ENCODE measurements at regions not wholly inside any gene's neighbourhood (a gene's known extent, or its start where the extent isn't known, plus 50 kb on each side); places are given as distances from the start of the nearest gene placed in this dataset.

- DNase-seq (ENCODE audit: low spot score in 2 of 2): no peak
- intact Hi-C loops (cut with DNase I): no loop called here
- no peaks in the 10 kb centered on the region for H3K27me3 ChIP-seq
- TF ChIP-seq, protein P1, sequence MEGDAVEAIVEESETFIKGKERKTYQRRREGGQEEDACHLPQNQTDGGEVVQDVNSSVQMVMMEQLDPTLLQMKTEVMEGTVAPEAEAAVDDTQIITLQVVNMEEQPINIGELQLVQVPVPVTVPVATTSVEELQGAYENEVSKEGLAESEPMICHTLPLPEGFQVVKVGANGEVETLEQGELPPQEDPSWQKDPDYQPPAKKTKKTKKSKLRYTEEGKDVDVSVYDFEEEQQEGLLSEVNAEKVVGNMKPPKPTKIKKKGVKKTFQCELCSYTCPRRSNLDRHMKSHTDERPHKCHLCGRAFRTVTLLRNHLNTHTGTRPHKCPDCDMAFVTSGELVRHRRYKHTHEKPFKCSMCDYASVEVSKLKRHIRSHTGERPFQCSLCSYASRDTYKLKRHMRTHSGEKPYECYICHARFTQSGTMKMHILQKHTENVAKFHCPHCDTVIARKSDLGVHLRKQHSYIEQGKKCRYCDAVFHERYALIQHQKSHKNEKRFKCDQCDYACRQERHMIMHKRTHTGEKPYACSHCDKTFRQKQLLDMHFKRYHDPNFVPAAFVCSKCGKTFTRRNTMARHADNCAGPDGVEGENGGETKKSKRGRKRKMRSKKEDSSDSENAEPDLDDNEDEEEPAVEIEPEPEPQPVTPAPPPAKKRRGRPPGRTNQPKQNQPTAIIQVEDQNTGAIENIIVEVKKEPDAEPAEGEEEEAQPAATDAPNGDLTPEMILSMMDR (IDR thresholded peaks at IDR 0.05): no peak
- no peak overlapping the region for H3K4me3 ChIP-seq
- no peaks in the 10 kb centered on the region for H3K36me3 ChIP-seq
- no peak overlapping the region for H3K27ac ChIP-seq
- no peaks in the 10 kb centered on the region for H3K9me3 ChIP-seq
- H3K4me1 ChIP-seq: no peaks in the 10 kb centered on the region
Measured at GRCh38 chr6:98498144-98498775, 336.1 kb upstream of the POU3F2 start.

DNA sequence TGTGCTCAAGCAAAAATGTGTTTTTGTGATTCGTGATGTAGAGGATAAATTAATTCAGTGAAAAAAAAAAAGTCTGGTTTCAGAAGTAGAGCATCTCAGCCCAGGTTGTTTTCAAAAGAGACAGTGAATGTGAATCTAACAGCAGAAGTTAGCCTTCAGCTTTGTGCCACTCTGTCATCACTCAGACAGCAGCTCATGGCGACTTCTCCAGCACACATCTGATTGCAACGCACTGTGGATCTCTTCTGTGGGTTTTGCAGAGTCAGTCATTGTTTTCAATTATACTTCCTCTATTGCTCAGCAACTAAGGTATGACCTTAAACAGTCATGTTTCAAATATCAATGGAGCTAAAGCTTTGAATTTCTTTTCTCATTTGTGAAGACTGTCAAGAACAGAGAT, 335.5 kb upstream of the POU3F2 start:
- DNase-seq (ENCODE audit: low spot score in 2 of 2): no peak
- H3K36me3 ChIP-seq: no peaks in the 10 kb centered on the region

GRCh38 chr6:98514073-98514720, 320.2 kb upstream of the POU3F2 start:
- H3K9me3 ChIP-seq: no peaks in the 10 kb centered on the region
- H3K27ac ChIP-seq: no peak overlapping the region
- no peak for DNase-seq (ENCODE audit: low spot score in 2 of 2)
- H3K4me3 ChIP-seq: no peak overlapping the region
- intact Hi-C loops (cut with DNase I): no loop called here
- no peaks in the 10 kb centered on the region for H3K4me1 ChIP-seq
- TF ChIP-seq, protein P1 (IDR thresholded peaks at IDR 0.05): no peak
- H3K27me3 ChIP-seq: no peaks in the 10 kb centered on the region
- H3K36me3 ChIP-seq: no peaks in the 10 kb centered on the region

More for the DNA sequence above, 335.5 kb upstream of the POU3F2 start:
- Histone ChIP-seq H3K4me1 (no peaks in the 10 kb centered on the region), H3K27ac (no peak overlapping the region), H3K9me3 (no peaks in the 10 kb centered on the region), H3K27me3 (no peaks in the 10 kb centered on the region), H3K4me3 (no peak overlapping the region)
- intact Hi-C loops (cut with DNase I): no loop called here
- TF ChIP-seq, protein P1 (IDR thresholded peaks at IDR 0.05): no peak

DNA sequence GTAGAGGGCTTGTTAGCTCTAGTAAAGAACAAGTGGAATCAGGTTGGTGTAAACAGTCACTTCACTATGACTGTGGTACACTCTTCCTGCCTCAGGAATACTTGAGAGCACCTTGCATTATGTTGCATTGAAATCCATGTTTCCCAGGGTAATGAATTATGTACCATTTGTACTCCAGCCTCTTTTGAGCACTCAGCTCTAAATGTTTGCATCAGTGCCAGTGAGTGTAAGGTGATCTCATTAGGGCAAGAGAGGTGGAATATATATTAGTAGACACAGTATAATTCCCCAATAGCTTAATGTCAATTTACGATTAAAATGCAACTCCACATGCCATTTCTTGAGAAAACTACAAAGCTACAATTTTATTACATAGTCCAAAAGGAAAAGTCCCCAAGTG, 319.6 kb upstream of the POU3F2 start:
- no peaks in the 10 kb centered on the region for H3K9me3 ChIP-seq
- no peaks in the 10 kb centered on the region for H3K36me3 ChIP-seq
- no peaks in the 10 kb centered on the region for H3K27me3 ChIP-seq
- no peaks in the 10 kb centered on the region for H3K4me1 ChIP-seq
- no peak overlapping the region for H3K27ac ChIP-seq
- intact Hi-C loops (cut with DNase I): no loop called here
- H3K4me3 ChIP-seq: no peak overlapping the region
- TF ChIP-seq, protein P1 (IDR thresholded peaks at IDR 0.05): no peak
- no peak for DNase-seq (ENCODE audit: low spot score in 2 of 2)

DNA sequence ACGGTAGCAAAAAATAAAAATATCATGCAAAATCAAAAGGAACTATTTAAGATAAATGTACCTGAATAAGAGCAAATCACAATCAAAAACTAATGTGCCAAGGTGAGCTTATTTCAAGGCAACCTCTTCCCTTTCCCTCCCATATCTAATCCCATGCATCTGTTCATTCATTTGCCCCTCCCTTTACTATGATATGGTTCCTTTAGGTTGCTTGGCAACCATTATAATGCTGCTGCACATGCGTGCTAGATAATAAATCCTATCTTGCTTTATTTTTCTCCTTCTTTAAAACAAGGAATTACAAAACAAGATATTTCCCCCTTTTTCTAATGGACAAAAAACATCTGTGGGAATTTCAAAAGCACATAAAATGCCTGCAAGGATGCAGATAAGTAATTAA, 318.2 kb upstream of the POU3F2 start:
- Histone ChIP-seq H3K9me3 (no peaks in the 10 kb centered on the region), H3K4me1 (no peaks in the 10 kb centered on the region), H3K4me3 (no peak overlapping the region), H3K27me3 (no peaks in the 10 kb centered on the region), H3K27ac (no peak overlapping the region), H3K36me3 (no peaks in the 10 kb centered on the region)
- DNase-seq (ENCODE audit: low spot score in 2 of 2): no peak
- TF ChIP-seq, protein P1 (IDR thresholded peaks at IDR 0.05): no peak
- intact Hi-C loops (cut with DNase I): no loop called here
